Upper lobe of left lung (tissue), 6 donors: ENCODE measurements at regions not wholly inside any gene's neighbourhood (a gene's known extent, or its start where the extent isn't known, plus 50 kb on each side); places are given as distances from the start of the nearest gene placed in this dataset.

Experiments used
- ATAC-seq, 2 donors: fragments of 200-7000 bp; cut with Tn5 transposase; one replicate each; pipeline ENCODE4 v1.9.1; 2022; ENCODE audit warnings: mild to moderate bottlenecking in 2 of 2, moderate library complexity in 2 of 2; ENCODE audit not compliant: low FRiP score in 2 of 2
- DNase-seq, 2 donors: peaks; one replicate each; pipeline ENCODE4 v3.0.0-alpha.2; 2019 to 2020
- H3K27ac ChIP-seq, 4 donors: fragments of 200-600 bp; sonication (generic); one replicate each; pipeline ENCODE4 v1.5.1; 2016 to 2019
- H3K27me3 ChIP-seq, 4 donors: fragments of 200-600 bp; sonication (generic); one replicate each; pipeline ENCODE4 v1.5.1; 2017 to 2019
- H3K36me3 ChIP-seq, 4 donors: fragments of 200-600 bp; sonication (generic); one replicate each; pipeline ENCODE4 v1.5.1; 2016 to 2019
- H3K4me1 ChIP-seq, 4 donors: fragments of 200-600 bp; sonication (generic); one replicate each; pipeline ENCODE4 v1.5.1; 2018 to 2019
- H3K4me3 ChIP-seq, 4 donors: fragments of 200-600 bp; sonication (generic); one replicate each; pipeline ENCODE4 v1.5.1; 2017 to 2019; ENCODE audit warnings: mild to moderate bottlenecking in 2 of 4, moderate library complexity in 1 of 4
- H3K9me3 ChIP-seq, 4 donors: fragments of 200-600 bp; sonication (generic); one replicate each; pipeline ENCODE4 v1.5.1; 2018 to 2019
- EP300 ChIP-seq, 4 donors: sonication (generic); formaldehyde crosslinking; IDR thresholded peaks; one replicate each; pipeline ENCODE4 v1.5.1; 2017; ENCODE audit warnings: antibody characterized with exemption in 4 of 4, control low read depth in 2 of 4
- POLR2A ChIP-seq, 4 donors: fragments of 450-650 bp; IDR thresholded peaks; one replicate each; pipeline ENCODE4 v1.5.1; 2016 to 2017; ENCODE audit warnings: antibody characterized with exemption in 4 of 4, mild to moderate bottlenecking in 2 of 4
- POLR2AphosphoS5 ChIP-seq, 2 donors: sonication (generic); formaldehyde crosslinking; IDR thresholded peaks; one replicate each; pipeline ENCODE4 v1.5.1; 2017; ENCODE audit warnings: antibody characterized with exemption in 2 of 2
- WGBS, 2 donors: methylation state at CpG; one replicate each; pipeline ENCODE4 v1.1.5; 2017 to 2018; 5-methylcytosine and 5-hydroxymethylcytosine counted together
- TF ChIP-seq, protein P1 (sequence below), 6 experiments: fragments of 450-650 bp in 4 of 6; fragments of 200-600 bp in 2 of 6; sonication (generic) in 2 of 6; IDR thresholded peaks; one replicate each; pipeline ENCODE4 v1.5.1; 2016 to 2019; ENCODE audit warnings: antibody characterized with exemption in 6 of 6
- donor health status: DM: no; HTN: no; CAD: no; lungs with moderate emphysema.
- donor health status: DM: no; HTN: yes; CAD: no; lungs with severe emphysema.

DNA sequence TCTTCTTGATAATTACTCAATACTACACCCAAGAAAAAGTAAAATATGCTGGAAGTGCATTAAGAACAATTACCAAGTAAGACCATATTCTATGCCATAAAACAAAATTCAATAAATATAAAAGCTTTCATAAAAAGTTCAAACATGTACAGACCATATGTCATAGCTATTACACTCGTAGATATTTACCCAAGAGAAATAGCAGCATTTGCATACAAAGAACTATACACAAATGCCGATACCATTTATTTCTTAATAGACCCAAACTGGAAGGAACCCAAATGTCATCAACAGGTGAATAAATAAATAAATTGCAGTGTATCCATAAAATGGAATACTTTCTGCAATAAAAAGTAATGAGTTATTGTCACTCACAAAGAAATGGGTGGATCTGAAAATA is 78.3 kb upstream of the SLC16A7 start:
- no peak for ATAC-seq

DNA sequence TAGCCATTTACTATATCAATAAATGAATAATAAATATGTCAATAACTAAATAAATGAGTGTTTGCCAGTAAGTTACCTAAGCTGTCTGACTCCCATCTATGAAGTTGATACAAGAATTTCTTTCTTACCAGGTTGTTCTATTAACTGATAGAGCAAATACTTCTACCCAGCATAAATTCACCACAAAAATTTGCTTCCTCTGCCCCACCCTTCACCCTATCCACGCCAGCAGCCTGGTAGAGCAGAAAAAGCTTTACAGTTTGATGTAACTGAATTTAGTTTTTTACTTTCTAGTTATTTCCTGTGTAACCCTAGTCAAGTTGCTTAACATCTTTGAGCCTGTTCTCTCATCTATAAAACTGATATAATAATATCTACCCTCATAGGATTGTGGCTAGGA is 94.9 kb upstream of the SLC16A7 start:
- ATAC-seq (peak in 1 of 2 donors; percentile 71), DNase-seq (no peak)
- peaks cover 0 to 5% (median 0%) of the 10 kb centered on the region in 4 donors for H3K4me1 ChIP-seq
- no peaks in the 10 kb centered on the region for H3K27me3 ChIP-seq
- H3K9me3 ChIP-seq = no peaks in the 10 kb centered on the region
- WGBS, 2 donors = 28 to 32% methylated on average over 1 of the region's 1 CpG
- H3K4me3 ChIP-seq = no peak overlapping the region
- no peak for TF ChIP-seq POLR2AphosphoS5 (IDR thresholded peaks at IDR 0.05)
- no peak for TF ChIP-seq POLR2A (IDR thresholded peaks at IDR 0.05)
- TF ChIP-seq EP300 (IDR thresholded peaks at IDR 0.05) = no peak
- TF ChIP-seq, protein P1, sequence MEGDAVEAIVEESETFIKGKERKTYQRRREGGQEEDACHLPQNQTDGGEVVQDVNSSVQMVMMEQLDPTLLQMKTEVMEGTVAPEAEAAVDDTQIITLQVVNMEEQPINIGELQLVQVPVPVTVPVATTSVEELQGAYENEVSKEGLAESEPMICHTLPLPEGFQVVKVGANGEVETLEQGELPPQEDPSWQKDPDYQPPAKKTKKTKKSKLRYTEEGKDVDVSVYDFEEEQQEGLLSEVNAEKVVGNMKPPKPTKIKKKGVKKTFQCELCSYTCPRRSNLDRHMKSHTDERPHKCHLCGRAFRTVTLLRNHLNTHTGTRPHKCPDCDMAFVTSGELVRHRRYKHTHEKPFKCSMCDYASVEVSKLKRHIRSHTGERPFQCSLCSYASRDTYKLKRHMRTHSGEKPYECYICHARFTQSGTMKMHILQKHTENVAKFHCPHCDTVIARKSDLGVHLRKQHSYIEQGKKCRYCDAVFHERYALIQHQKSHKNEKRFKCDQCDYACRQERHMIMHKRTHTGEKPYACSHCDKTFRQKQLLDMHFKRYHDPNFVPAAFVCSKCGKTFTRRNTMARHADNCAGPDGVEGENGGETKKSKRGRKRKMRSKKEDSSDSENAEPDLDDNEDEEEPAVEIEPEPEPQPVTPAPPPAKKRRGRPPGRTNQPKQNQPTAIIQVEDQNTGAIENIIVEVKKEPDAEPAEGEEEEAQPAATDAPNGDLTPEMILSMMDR (IDR thresholded peaks at IDR 0.05) = no peak
- no peaks in the 10 kb centered on the region for H3K36me3 ChIP-seq
- no peak overlapping the region for H3K27ac ChIP-seq

More for the DNA sequence above, 78.3 kb upstream of the SLC16A7 start:
- WGBS, 2 donors = 86 to 88% methylated on average over 2 of the region's 2 CpGs
- Histone ChIP-seq H3K9me3 (no peaks in the 10 kb centered on the region), H3K27ac (no peak overlapping the region), H3K36me3 (no peaks in the 10 kb centered on the region), H3K4me1 (no peaks in the 10 kb centered on the region), H3K4me3 (no peak overlapping the region), H3K27me3 (no peaks in the 10 kb centered on the region)
- TF ChIP-seq EP300 (IDR thresholded peaks at IDR 0.05) = no peak
- TF ChIP-seq POLR2AphosphoS5 (IDR thresholded peaks at IDR 0.05) = no peak
- TF ChIP-seq POLR2A (IDR thresholded peaks at IDR 0.05) = no peak
- TF ChIP-seq, protein P1 (IDR thresholded peaks at IDR 0.05) = no peak
- DNase-seq = no peak

DNA sequence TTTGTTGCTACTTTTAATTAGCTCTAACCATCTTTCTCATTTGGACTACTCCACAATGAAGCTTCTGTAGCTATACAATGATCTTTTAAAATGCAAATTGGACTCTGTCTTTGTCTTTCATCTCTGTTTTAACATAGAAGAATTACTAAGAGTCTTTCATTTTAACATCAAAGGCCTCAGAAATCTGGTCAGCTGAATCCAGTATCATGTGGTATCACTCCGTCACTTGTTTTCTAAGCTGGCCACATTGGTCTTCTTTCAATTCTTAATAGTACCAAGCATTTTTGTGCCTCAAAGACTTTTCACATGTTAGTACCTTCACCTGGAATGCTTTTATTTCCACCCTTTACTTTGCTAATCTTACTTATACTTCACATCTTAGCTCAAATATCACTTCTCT is 95.5 kb upstream of the SLC16A7 start:
- TF ChIP-seq POLR2AphosphoS5 (IDR thresholded peaks at IDR 0.05) = no peak
- TF ChIP-seq POLR2A (IDR thresholded peaks at IDR 0.05) = no peak
- no peak for TF ChIP-seq EP300 (IDR thresholded peaks at IDR 0.05)
- TF ChIP-seq, protein P1 (IDR thresholded peaks at IDR 0.05) = no peak
- H3K27ac ChIP-seq = no peak overlapping the region
- peaks cover 0 to 5% (median 0%) of the 10 kb centered on the region in 4 donors for H3K4me1 ChIP-seq
- no peak for DNase-seq
- H3K36me3 ChIP-seq = no peaks in the 10 kb centered on the region
- no peaks in the 10 kb centered on the region for H3K9me3 ChIP-seq
- WGBS, 2 donors = 86% methylated on average over 1 of the region's 1 CpG
- no peaks in the 10 kb centered on the region for H3K27me3 ChIP-seq
- no peak for ATAC-seq
- no peak overlapping the region for H3K4me3 ChIP-seq

DNA sequence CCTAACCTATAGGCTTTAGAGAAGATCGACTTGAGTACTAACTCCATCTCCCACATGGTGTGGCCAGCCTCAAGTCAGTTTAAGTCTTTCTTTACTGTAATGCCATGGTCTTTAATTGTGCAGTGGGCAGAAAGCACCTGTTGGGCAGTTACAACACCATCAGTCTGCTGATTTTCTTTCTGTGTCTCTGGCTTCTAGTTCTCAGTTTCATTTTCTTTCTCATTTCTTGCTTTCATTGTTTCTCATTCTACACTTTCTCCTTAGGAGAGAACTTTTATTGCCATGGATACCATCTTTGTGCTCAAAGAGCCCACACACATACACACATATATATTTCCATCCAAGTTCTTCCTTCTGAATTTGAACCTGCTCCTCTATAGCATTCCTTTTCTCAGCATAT is 96.1 kb upstream of the SLC16A7 start:
- DNase-seq (no peak), ATAC-seq (no peak)
- TF ChIP-seq, protein P1 (IDR thresholded peaks at IDR 0.05) = no peak
- TF ChIP-seq EP300 (IDR thresholded peaks at IDR 0.05) (no peak), POLR2AphosphoS5 (IDR thresholded peaks at IDR 0.05) (no peak), POLR2A (IDR thresholded peaks at IDR 0.05) (no peak)
- Histone ChIP-seq H3K27ac (no peak overlapping the region), H3K36me3 (no peaks in the 10 kb centered on the region), H3K4me3 (no peak overlapping the region), H3K9me3 (no peaks in the 10 kb centered on the region), H3K27me3 (no peaks in the 10 kb centered on the region), H3K4me1 (peaks cover 0 to 5% (median 0%) of the 10 kb centered on the region in 4 donors)
- WGBS, 2 donors = 70 to 81% methylated on average over 1 of the region's 1 CpG

DNA sequence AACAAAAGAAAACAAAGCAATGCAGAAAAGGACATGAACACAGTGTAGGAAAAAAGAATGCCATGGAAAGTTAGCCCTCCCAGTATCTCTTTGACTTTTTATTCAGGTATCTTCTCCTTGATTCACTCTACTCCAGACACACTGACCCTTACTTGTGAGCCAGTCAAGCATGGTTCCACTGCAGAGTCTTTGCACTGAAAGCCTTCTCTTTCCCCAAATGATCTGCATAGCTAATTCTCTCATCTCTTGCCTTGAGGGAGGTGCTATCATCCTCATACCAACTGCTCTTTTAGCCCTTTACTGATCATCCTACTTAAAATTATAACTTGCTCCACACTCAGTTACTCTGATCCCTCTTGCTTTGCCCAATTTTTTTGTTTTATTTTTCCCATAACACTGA is 101.2 kb upstream of the SLC16A7 start:
- no peak for ATAC-seq
- no peaks in the 10 kb centered on the region for H3K27me3 ChIP-seq
- DNase-seq = no peak
- H3K36me3 ChIP-seq = no peaks in the 10 kb centered on the region
- H3K4me1 ChIP-seq = no peaks in the 10 kb centered on the region
- H3K9me3 ChIP-seq = no peaks in the 10 kb centered on the region
- no peak overlapping the region for H3K4me3 ChIP-seq
- no peak overlapping the region for H3K27ac ChIP-seq
- TF ChIP-seq EP300 (IDR thresholded peaks at IDR 0.05) (no peak), POLR2AphosphoS5 (IDR thresholded peaks at IDR 0.05) (no peak), POLR2A (IDR thresholded peaks at IDR 0.05) (no peak)
- TF ChIP-seq, protein P1 (IDR thresholded peaks at IDR 0.05) = no peak
